Transverse colon (tissue), 4 donors: ENCODE measurements at regions not wholly inside any gene's neighbourhood (a gene's known extent, or its start where the extent isn't known, plus 50 kb on each side); places are given as distances from the start of the nearest gene placed in this dataset.

Experiments used
- EP300 ChIP-seq: sonication (generic); formaldehyde crosslinking; IDR thresholded peaks from one replicate; pipeline ENCODE4 v1.6.1; 2017; ENCODE audit warnings: antibody characterized with exemption, low read depth
- POLR2A ChIP-seq: fragments of 450-650 bp; IDR thresholded peaks from one replicate; pipeline ENCODE4 v1.6.1; 2016; ENCODE audit warnings: antibody characterized with exemption, mild to moderate bottlenecking, moderate library complexity
- POLR2AphosphoS5 ChIP-seq, 3 donors: sonication (generic); formaldehyde crosslinking; IDR thresholded peaks; one replicate each; pipeline ENCODE4 v1.6.1; 2016; ENCODE audit warnings: antibody characterized with exemption in 3 of 3
- TF ChIP-seq, protein P1 (sequence below), 5 experiments: fragments of 200-600 bp in 3 of 5; fragments of 450-650 bp in 2 of 5; sonication (generic) in 3 of 5; IDR thresholded peaks; 1 replicate in 2 of 5; 2 replicates in 3 of 5; pipeline ENCODE4 v1.5.1; 2016 to 2017; ENCODE audit warnings: antibody characterized with exemption in 5 of 5, inconsistent platforms in 3 of 5, mild to moderate bottlenecking in 2 of 5, moderate library complexity in 1 of 5

GRCh38 chr7:138325434-138325833, 134.6 kb upstream of the TRIM24 start:
- TF ChIP-seq, protein P1, sequence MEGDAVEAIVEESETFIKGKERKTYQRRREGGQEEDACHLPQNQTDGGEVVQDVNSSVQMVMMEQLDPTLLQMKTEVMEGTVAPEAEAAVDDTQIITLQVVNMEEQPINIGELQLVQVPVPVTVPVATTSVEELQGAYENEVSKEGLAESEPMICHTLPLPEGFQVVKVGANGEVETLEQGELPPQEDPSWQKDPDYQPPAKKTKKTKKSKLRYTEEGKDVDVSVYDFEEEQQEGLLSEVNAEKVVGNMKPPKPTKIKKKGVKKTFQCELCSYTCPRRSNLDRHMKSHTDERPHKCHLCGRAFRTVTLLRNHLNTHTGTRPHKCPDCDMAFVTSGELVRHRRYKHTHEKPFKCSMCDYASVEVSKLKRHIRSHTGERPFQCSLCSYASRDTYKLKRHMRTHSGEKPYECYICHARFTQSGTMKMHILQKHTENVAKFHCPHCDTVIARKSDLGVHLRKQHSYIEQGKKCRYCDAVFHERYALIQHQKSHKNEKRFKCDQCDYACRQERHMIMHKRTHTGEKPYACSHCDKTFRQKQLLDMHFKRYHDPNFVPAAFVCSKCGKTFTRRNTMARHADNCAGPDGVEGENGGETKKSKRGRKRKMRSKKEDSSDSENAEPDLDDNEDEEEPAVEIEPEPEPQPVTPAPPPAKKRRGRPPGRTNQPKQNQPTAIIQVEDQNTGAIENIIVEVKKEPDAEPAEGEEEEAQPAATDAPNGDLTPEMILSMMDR (IDR thresholded peaks at IDR 0.05): no peak
- TF ChIP-seq POLR2A (no peak), POLR2AphosphoS5 (IDR thresholded peaks at IDR 0.05) (no peak), EP300 (no peak)
